Fibroblast of the conjunctiva (primary cell): ENCODE measurements at regions not wholly inside any gene's neighbourhood (a gene's known extent, or its start where the extent isn't known, plus 50 kb on each side); places are given as distances from the start of the nearest gene placed in this dataset.
A peak's percentile ranks its signal among the peaks of the same experiment; 100 is the strongest.
"Not testable (repeated sequence)": the region's sequence is repeated elsewhere in the genome, so short reads cannot be mapped to it uniquely, and the experiment has no call there.

Source experiments
- DNase-seq: peaks from one replicate; pipeline ENCODE4 v3.0.0-alpha.2; 2010; ENCODE audit warnings: low read depth

DNA sequence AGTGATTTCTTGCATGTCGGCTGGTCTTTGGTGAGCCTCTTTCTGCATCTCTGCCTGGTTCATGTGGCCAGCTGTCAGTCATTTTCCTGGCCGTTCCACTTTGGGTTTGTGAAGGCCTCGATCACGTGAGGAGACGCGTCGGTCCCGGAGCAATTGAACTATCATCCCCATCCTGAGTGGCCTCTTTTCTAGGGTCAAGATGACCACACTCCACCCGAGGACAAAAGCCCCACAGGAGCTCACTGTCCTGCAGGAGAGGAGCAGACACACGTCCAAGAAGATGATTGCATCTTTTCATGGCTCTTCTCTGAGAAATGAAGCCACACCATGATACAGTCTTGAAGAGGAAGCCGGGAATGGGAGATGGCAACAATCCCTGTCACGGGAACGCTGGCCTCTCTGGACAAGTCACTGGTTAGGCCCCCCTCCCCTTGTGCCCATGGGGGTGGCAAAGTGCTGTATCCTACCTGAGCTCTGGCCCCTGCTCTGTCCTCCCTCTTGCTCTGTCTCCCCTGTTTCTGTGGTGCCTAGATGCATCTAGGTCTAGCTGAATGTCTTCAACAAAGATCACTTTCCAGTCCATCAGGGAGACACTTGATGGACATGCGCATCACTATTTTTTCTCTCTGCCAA lies 291.4 kb upstream of the ZNF337 start:
- not testable (repeated sequence) for DNase-seq

DNA sequence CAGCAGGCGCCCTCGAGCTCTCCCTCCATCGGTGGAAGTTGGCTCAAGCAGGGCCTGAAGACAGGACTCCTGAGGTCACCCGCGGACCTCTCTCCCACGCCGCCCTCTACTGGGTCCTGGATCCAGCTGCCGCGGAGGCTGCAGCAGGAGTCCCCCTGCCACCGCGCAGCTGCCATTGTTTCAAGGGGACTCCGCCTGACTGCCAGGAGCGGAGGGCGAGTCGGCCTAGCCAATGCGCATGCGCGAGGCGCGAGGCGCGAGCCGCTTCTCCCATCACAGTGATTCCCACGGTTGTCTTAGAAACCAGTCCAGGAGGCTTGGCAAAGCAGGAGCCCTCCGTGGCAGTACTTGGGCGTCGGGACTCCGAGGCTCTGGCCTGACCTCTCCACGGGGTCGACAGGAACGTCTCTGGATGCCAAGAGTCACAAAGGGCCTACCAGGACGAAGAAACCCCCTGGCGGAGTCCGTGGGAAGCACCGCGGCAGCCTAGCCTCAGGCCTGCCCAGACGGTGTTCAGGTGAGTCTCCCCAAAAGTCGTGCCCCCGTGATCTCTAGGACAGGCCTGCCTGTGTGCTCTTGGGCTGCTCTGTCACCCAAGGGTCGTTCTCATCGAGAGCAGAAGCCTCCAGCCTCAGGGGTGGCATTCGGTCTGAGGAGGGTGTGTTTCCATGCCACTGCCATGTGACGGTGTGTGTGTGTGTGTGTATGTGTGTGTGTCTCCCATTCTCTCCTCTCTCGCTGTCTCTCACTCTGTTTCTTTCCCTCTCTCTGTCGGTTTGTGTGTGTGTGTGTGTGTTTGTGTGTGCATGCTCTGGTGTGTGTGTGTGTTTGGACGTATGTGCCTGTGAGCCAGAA lies 290.6 kb upstream of the ZNF337 start:
- DNase-seq = no peak

DNA sequence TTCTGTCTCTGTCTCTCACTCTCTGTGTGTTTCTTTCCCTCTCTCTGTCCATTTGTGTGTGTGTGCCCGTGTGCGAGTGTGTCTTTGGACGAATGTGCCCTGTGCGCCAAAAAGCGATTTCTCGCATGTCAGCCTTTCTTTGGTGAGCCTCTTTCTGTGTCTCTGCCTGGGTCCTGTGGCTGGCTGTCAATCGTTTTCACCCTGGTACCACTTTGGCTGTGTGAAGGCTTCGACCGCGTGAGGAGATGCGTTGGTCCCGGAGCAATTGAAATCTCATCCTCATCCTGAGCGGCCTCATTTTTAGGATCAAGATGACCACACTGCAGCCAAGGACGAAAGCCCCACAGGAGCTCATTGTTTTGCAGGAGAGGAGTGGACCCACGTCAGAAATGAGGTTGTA lies 288.9 kb upstream of the ZNF337 start:
- no peak for DNase-seq

DNA sequence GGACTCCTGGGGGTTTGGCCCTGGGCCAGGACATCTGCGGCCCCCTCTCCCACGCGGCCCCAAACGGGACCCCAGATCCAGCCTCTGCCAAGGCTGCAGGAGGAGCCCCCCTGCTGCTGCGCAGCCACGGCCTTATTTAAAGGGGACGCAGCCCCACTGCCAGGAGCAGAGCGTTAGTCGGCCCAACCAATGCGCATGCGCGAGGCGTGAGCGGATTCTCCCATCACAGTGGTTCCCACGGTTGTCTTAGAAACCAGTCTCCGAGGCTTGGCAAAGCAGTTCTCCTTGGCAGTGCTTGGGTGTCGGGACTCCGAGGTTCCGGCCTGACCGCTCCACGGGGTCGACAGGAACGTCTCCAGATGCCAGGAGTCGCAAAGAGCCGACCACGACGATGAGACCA lies 288.3 kb upstream of the ZNF337 start:
- DNase-seq = peak; percentile 22

DNA sequence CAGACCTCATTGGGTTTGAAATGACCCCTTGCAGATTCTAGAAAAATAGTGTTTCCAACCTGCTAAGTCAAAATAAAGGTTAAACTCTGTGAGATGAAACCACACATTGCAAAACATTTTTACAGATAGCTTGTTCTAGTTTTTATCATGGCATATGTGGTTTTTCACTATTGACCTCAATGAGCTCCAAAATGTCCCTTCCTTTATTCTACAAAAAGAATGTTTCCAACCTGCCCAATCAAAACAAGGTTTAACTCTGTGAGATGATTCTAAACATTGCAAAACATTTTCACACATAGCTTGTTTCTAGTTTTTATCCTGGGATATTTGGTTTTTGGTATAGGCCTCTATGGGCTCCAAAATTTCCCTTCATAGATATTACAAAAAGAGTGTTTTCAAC lies 286.0 kb upstream of the ZNF337 start:
- not testable (repeated sequence) for DNase-seq

DNA sequence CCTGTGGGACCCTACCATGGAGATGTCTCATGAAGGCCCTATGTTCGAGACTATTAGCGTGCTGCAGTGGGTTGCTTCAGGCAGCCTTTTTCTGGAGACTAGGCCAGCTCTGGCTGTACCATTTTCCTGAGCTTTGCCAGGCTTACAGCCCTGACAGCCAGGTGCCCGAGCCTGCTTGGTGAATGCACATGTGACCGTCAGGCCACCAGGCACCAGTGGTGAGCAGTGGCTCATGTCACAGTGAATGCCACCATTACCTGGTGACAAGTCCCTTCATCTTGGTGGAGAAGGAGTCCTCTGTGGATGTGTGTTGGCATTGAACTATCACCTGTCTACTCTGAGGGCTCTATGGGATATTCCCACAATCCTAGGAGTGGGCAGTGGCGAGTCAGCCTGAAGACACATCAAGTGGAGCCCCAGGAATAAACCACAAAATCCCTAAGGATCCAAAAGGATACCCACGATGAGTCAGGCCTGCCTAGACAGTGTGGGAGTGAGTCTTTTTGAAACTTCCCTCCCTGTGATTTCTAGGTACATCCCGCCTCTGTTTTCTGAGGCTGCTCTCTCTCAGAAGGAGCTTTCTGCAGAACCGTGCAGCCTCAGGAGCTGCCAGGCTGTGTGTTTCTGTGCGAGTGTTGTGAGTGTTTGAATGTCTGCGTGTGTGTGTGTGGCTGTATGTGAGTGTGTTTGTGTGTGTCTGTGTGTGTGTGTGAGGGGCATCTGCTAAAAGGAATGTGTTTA lies 282.0 kb upstream of the ZNF337 start:
- not testable (repeated sequence) for DNase-seq

DNA sequence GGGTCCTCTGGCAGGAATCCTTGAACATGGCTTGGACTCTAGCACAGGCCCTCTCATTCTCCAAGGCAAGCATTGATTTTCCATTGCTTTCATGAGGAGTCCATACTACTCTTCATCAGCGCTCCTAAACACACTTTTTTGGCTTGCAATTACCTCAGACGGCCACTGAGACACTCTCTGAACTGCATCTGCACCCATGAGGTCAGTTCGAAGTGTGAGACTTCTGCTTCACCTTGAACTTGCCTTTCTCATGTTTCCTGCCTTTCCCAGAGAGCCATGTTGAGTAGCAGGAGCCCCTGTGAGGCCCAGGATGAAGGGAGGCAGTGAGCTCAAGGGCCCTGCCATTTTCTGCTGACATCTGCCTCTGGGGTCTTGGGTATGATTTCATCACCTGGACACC lies 279.2 kb upstream of the ZNF337 start:
- DNase-seq = not testable (repeated sequence)

DNA sequence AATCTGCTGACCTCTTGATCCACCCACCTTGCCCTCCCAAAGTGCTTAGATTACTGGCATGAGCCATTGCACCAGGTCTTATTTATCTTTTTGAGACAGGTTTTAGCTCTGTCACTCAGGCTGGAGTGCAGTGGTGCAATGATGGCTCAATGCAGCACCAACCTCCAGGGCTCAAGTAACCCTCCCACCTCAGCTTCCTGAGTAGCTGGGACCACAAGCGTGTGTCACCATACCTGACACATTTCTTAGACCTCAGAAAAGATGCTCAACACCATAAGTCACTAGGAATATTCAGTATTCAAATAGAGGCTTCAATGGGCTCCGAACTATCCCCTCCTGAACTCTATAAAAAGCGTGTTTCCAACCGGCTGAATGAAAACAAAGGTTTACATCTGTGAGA lies 268.6 kb upstream of the ZNF337 start:
- not testable (repeated sequence) for DNase-seq

DNA sequence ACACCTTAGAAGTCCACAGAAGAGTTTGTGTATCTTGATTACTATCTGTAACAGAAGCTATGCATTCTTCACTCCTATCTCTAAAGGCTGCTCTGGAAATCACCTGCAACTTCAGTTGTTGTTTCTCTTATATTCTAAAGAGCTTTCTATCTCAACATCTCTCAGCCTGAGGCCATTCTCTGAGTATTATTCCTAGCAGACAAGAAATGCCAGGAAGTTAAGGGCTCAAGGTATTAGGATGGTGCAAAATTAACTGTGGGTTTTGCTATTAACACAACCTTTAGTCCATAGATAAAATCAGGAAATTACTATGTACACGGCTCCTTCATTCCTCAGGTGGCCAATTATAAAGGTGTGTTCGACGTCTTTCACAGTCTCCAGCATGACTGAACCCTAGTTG lies 257.2 kb upstream of the ZNF337 start:
- not testable (repeated sequence) for DNase-seq

DNA sequence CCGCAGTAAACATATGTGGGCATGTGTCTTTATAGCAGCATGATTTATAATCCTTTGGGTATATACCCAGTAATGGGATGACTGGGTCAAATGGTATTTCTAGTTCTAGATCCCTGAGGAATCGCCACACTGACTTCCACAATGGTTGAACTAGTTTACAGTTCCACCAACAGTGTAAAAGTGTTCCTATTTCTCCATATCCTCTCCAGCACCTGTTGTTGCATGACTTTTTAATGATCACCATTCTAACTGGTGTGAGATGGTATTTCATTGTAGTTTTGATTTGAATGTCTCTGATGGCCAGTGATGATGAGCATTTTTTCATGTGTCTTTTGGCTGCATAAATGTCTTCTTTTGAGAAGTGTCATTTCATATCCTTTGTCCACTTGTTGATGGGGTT lies 238.6 kb upstream of the ZNF337 start:
- not testable (repeated sequence) for DNase-seq

DNA sequence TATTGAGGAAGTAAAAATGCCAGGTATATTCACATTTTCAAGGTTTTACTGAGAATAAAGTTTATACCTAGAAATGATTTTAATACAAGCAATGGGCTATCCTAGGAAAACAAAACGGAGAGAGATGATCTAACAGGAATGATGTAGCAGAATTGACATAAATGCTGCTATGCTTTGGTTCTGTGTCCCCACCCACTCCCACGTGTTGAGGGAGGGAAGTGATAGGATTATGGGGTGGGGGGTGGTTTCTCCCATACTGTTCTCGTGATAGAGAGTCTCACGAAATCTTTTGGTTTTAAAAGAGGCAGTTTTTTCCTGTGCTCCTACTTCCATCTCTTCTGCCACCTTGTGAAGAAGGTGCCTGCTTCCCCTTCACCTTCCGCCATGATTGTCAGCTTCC lies 236.2 kb upstream of the ZNF337 start:
- DNase-seq = not testable (repeated sequence)

DNA sequence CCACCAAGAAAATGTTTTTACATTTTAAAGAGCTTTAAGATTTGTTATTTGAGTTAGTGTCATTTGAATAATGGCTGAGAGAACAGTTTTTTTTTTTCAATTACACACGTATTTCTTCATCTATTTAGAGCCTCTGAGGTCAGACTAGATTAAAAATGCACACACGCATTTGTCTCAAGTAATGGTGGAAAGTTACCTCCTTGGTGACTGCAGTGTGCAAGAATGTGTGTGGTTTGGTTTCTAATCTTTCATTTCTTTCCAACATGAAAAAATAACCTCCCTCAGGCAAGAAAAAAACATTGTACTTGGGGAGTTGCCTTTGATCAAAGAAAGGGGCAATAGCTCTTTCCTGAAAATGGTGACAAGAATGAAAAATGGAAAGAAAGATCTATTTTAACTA lies 235.5 kb upstream of the ZNF337 start:
- DNase-seq = not testable (repeated sequence)

DNA sequence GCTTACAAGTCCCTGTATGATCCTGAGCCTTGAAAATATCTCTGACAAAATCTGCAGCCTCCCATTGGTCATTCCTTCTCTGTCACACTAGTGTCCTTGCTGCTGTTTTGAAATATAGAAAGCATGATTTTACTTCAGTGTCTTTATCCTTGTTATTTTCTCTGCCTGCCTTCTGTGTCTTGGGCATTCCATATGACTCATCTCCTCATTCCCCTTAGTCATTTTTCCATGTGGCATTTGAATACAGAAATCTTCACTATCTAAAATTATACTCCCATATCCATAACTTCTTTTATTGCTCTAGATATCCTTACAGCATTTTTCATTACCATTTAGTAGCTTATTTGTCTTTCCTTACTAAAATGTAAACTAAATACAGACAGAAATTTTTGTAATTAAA lies 205.7 kb upstream of the ZNF337 start:
- DNase-seq = not testable (repeated sequence)

DNA sequence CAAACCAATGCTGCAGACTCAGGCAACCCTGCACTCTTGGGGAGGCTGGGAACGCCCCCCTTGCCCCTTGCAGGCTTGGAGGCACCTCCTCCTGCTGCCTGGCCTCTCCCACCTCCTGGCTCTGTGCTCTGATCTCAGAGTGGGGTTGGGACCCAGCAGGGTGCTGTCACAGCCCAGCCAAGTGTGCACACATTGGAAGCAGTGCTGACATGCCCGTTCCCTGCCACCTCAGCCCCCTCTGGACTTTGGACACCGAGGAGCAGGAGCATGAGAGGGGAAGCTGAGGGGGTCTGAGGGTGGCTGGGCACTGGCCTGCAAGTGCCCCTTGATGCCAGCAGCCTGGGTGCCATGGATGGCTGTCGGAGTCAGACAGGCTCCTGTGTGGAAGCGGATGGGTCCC lies 202.0 kb upstream of the ZNF337 start:
- DNase-seq = not testable (repeated sequence)

DNA sequence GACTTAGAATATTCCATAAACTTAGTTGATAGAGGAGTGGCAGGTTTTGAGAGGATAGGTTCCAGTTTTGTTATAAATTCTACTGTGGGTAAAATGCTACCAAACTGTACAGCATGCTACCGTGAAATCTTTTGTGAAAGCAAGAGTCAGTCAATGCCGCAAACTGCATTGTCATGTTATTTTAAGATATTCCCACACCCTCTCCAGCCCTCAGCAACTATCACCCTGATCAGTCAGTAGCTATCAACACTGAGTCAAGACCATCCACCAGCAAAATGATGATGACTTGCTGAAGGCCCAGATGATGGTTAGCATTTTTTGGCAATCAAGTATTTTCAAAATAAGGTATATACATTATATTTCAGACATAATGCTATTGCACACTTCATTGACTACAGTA lies 182.4 kb upstream of the ZNF337 start:
- not testable (repeated sequence) for DNase-seq

DNA sequence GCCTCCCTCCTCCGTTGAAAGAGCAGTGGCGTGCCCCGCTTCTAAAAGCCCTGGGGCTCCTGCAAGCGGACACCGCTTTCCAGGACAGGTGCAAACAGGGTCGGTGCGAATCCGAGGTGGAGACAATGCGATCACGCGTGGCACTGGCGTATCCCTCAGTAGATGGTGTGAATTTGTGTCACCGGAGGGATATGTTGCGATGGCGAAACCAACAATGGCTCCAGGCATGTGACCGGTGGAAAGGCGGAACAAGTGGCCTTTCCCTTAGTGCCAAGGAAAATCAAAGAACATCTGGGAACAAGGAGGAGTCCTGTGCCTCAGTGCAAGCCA lies 172.0 kb upstream of the ZNF337 start:
- not testable (repeated sequence) for DNase-seq

DNA sequence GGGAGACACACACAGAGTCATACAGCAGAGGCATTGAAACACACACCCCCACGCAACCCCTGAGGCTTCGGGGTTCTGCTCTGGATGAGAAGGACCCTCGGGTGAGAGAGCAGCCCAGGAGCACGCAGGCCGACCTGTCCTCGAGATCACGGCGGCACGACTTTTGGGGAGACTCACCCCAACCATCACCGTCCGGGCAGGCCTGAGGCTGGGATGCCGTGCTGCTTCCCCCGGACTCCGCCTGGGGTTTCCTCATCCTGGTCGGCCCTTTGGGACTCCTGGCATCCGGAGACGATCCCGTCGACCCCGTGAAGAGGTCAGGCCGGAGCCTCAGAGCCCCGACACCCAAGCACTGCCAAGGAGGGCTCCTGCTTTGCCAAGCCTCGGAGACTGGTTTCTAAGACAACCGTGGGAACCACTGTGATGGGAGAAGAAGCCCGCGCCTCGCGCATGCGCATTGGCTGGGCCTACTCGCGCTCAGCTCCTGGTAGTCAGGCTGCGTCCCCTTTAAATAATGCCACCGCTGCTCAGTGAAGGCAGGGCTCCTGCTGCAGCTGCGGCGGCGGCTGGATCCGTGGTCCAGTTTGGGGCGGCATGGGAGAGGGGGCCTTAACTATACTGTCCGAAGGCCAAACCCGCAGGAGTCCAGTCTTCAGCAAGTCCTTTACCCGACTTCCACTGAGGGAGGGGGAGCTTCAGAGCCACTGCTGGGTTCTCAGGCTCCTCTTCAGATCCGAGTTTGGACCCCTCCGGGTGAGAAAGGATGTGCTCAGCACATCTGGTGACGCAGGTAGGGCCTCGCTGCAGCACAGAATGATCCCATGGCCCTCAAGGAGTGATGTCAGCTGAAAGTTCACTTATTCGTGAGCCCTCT lies 171.4 kb upstream of the ZNF337 start:
- peak; percentile 31 for DNase-seq

DNA sequence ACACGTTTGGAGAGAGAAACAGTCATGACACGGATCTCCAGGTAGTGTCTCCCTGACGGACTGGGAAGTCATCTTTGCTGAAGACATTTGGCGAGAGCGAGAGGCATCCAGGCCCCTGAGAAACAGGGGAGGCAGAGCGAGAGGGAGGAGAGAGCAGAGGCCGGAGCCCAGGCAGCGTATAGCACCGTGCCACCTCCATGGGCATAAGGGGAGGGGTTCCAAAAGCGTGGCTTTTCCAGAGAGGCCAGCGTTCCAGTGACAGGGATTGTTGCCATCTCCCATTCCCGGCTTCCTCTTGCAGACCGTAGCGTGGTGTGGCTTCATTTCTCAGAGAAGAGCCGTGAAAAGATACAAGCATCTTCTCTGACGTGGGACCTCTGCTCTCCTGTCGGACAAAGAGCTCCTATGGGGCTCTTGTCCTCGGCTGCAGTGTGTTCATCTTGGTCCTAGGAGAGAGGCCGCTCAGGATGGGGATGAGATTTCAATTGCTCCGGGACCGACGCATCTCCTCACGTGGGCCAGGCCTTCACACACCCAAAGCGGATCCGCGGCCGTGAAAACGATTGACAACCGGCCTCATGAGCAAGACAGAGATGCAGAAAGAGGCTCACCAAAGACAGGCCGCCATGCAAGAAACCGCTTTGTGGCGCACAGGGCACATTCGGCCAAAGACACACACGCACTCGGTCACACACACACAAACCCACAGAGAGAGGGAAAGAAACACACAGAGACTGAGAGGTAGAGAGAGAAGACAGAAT lies 170.5 kb upstream of the ZNF337 start:
- not testable (repeated sequence) for DNase-seq

DNA sequence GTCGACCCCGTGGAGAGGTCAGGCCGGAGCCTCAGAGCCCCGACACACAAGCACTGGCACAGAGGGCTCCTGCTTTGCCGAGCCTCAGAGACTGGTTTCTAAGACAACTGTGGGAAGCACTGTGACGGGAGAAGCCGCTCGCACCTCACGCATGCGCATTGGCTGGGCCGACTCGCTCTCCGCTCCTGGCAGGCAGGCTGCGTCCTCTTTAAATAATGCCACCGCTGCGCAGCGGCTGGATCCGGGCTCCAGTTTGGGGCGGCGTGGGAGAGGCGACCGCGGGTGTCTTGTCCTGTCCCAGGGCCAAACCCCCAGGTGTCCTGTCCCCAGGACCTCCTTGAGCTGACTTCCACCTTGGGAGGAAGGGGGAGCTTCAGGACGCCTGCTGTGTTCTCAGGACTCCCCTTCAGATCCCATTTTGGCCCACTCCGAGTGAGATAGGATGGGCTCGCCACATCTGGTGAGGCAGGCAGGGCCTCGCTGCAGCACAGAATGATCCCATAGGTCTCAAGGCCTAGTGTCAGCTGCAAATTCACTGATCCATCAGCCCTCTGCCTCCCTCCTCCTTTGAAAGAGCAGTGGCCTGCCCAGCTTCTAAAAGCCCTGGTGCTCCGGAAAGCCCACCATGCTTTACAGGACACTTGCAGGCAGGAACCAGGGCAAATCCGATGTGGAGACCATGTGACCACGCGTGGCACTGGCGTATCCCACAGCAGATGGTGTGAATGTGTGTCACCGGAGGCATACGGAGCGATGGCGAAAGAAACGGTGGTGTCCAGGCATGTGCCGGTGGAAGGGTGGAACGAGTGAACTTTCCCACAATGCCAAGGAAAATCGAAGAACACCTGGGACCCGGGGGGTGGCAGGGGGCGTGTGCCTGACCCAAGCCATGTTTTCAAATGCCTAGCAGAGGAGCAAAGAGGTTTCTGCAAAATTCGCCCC lies 169.3 kb upstream of the ZNF337 start:
- DNase-seq = peak; percentile 30
